CD14-positive monocyte (primary cell): ENCODE measurements at regions not wholly inside any gene's neighbourhood (a gene's known extent, or its start where the extent isn't known, plus 50 kb on each side); places are given as distances from the start of the nearest gene placed in this dataset.

Experiments
- DNase-seq, 3 donors: peaks; one replicate each; pipeline ENCODE4 v3.0.0-alpha.2; 2011 to 2022
- H2AFZ ChIP-seq: 2 replicates; pipeline ENCODE4 v1.6.0; 2012; ENCODE audit warnings: mild to moderate bottlenecking, low read depth, low read length, inconsistent platforms; ENCODE audit not compliant: insufficient read depth, poor library complexity, severe bottlenecking
- H3K27ac ChIP-seq, 2 donors: 1 replicate in 1 of 2; 2 replicates in 1 of 2; pipeline ENCODE4 v1.5.1; 2012 to 2013; ENCODE audit warnings: low read length in 2 of 2, control low read depth in 1 of 2, inconsistent platforms in 1 of 2, low read depth in 1 of 2, mild to moderate bottlenecking in 1 of 2
- H3K27me3 ChIP-seq, 2 donors: one replicate each; pipeline versions ENCODE4 v1.6.0 to v1.6.1; 2011 to 2013; ENCODE audit warnings: low read length in 2 of 2; ENCODE audit not compliant: control insufficient read depth in 2 of 2, insufficient read depth in 2 of 2
- H3K36me3 ChIP-seq, 2 donors: replicated peaks in 1 of 2; 1 replicate in 1 of 2; 2 replicates in 1 of 2; pipeline versions ENCODE4 v1.5.1 to v1.6.1; 2012 to 2013; ENCODE audit warnings: low read length in 2 of 2, control low read depth in 1 of 2, inconsistent platforms in 1 of 2, mild to moderate bottlenecking in 1 of 2; ENCODE audit not compliant: insufficient read depth in 2 of 2, control insufficient read depth in 1 of 2
- H3K4me1 ChIP-seq, 2 donors: 1 replicate in 1 of 2; 2 replicates in 1 of 2; pipeline versions ENCODE4 v1.5.1 to v1.6.1; 2012 to 2013; ENCODE audit warnings: low read length in 2 of 2, control low read depth in 1 of 2, inconsistent platforms in 1 of 2, mild to moderate bottlenecking in 1 of 2, moderate library complexity in 1 of 2; ENCODE audit not compliant: insufficient read depth in 2 of 2, control insufficient read depth in 1 of 2
- H3K4me2 ChIP-seq: replicated peaks from 2 replicates; pipeline ENCODE3; 2012; ENCODE audit warnings: low read length, moderate library complexity, mild to moderate bottlenecking; ENCODE audit not compliant: poor library complexity, severe bottlenecking; ENCODE audit errors: extremely low read depth
- H3K4me3 ChIP-seq, 3 experiments: fragments of 200-600 bp in 1 of 3; sonication (generic) in 1 of 3; replicated peaks in 1 of 3; 1 replicate in 2 of 3; 2 replicates in 1 of 3; pipeline ENCODE4 v1.5.1; 2011 to 2013; ENCODE audit warnings: low read length in 3 of 3, mild to moderate bottlenecking in 3 of 3, control low read depth in 2 of 3, low read depth in 2 of 3, inconsistent platforms in 1 of 3, moderate library complexity in 1 of 3
- H3K79me2 ChIP-seq: 2 replicates; pipeline ENCODE4 v1.6.0; 2012; ENCODE audit warnings: mild to moderate bottlenecking, control low read depth, inconsistent platforms, low read length, moderate library complexity; ENCODE audit not compliant: insufficient read depth
- H3K9ac ChIP-seq: 2 replicates; pipeline ENCODE4 v1.6.0; 2017; ENCODE audit warnings: low read length, mild to moderate bottlenecking; ENCODE audit not compliant: insufficient read depth, poor library complexity, severe bottlenecking
- H3K9me3 ChIP-seq, 2 donors: replicated peaks in 1 of 2; 1 replicate in 1 of 2; 2 replicates in 1 of 2; pipeline versions ENCODE4 v1.5.1 to v1.6.1; 2012 to 2013; ENCODE audit warnings: low read length in 2 of 2, control low read depth in 1 of 2; ENCODE audit not compliant: control insufficient read depth in 1 of 2, insufficient read depth in 1 of 2
- H4K20me1 ChIP-seq: 2 replicates; pipeline ENCODE4 v1.6.0; 2012; ENCODE audit warnings: mild to moderate bottlenecking, low read length, control low read depth, moderate library complexity; ENCODE audit not compliant: insufficient read depth
- H3K27ac Mint-ChIP-seq, 7 donors: one replicate each; pipeline ENCODE4 v1.8.0; 2020; ENCODE audit warnings: mild to moderate bottlenecking in 7 of 7, mixed read lengths in 7 of 7, moderate library complexity in 6 of 7, inconsistent platforms in 2 of 7
- H3K27me3 Mint-ChIP-seq, 3 donors: one replicate each; pipeline ENCODE4 v1.8.0; 2021 to 2022; ENCODE audit warnings: low read depth in 3 of 3, mild to moderate bottlenecking in 3 of 3, mixed read lengths in 3 of 3, moderate library complexity in 3 of 3, inconsistent platforms in 1 of 3
- H3K36me3 Mint-ChIP-seq, 2 donors: one replicate each; pipeline ENCODE4 v1.8.0; 2020; ENCODE audit warnings: mixed read lengths in 2 of 2, inconsistent platforms in 1 of 2, mild to moderate bottlenecking in 1 of 2
- H3K4me1 Mint-ChIP-seq: one replicate; pipeline ENCODE4 v1.8.0; 2020; ENCODE audit warnings: mild to moderate bottlenecking, mixed read lengths
- H3K4me3 Mint-ChIP-seq, 2 donors: one replicate each; pipeline ENCODE4 v1.8.0; 2020; ENCODE audit warnings: mild to moderate bottlenecking in 2 of 2, mixed read lengths in 2 of 2, moderate library complexity in 1 of 2
- H3K9me3 Mint-ChIP-seq, 7 donors: one replicate each; pipeline ENCODE4 v1.8.0; 2020 to 2022; ENCODE audit warnings: mixed read lengths in 7 of 7, mild to moderate bottlenecking in 6 of 7, moderate library complexity in 6 of 7, inconsistent platforms in 2 of 7
- CTCF ChIP-seq: fragments of 200-600 bp; IDR thresholded peaks from one replicate; pipeline ENCODE4 v1.8.0; 2022; ENCODE audit warnings: antibody characterized with exemption, mild to moderate bottlenecking
- WGBS: methylation state at CpG from one replicate; pipeline ENCODE4 v1.1.5; 2013; ENCODE audit warnings: missing lambda C conversion rate; ENCODE audit not compliant: insufficient coverage; 5-methylcytosine and 5-hydroxymethylcytosine counted together
- intact Hi-C, 2 donors: fragments of 100-400 bp; cut with micrococcal nuclease; formaldehyde crosslinking; loops; one replicate each; pipeline versions ENCODE4 v1.15.0 to v1.15.1; 2023

GRCh38 chr13:18947376-18947977 is 234.1 kb downstream of the TUBA3C start:
- Mint-ChIP-seq H3K9me3 (peaks cover 8 to 43% (median 17%) of the 10 kb centered on the region in 7 donors), H3K27me3 (no peaks in the 10 kb centered on the region), H3K27ac (no peak overlapping the region), H3K4me3 (no peak overlapping the region), H3K36me3 (no peaks in the 10 kb centered on the region), H3K4me1 (no peaks in the 10 kb centered on the region)
- H3K9me3 ChIP-seq: peaks cover 25 to 51% of the 10 kb centered on the region in 2 donors
- H3K4me2 ChIP-seq: no peak overlapping the region
- 91% methylated on average over 3 of the region's 3 CpGs for WGBS
- H3K4me3 ChIP-seq: no peak overlapping the region
- intact Hi-C loops: no loop called here
- H3K9ac ChIP-seq: no peak overlapping the region
- no peaks in the 10 kb centered on the region for H3K79me2 ChIP-seq
- no peaks in the 10 kb centered on the region for H3K27me3 ChIP-seq
- DNase-seq: no peak
- no peak overlapping the region for H2AFZ ChIP-seq
- H3K36me3 ChIP-seq: no peaks in the 10 kb centered on the region
- H3K4me1 ChIP-seq: no peaks in the 10 kb centered on the region
- H4K20me1 ChIP-seq: no peaks in the 10 kb centered on the region
- TF ChIP-seq CTCF: no peak
- no peak overlapping the region for H3K27ac ChIP-seq

GRCh38 chr13:18946738-18947137 is 234.9 kb downstream of the TUBA3C start:
- H3K27me3 ChIP-seq: no peaks in the 10 kb centered on the region
- no peak for TF ChIP-seq CTCF
- no peak for DNase-seq
- H3K9me3 Mint-ChIP-seq: peaks cover 8 to 36% (median 17%) of the 10 kb centered on the region in 7 donors
- no peaks in the 10 kb centered on the region for H3K36me3 ChIP-seq
- no peak overlapping the region for H2AFZ ChIP-seq
- no peaks in the 10 kb centered on the region for H3K4me1 ChIP-seq
- no peaks in the 10 kb centered on the region for H3K36me3 Mint-ChIP-seq
- no peaks in the 10 kb centered on the region for H3K79me2 ChIP-seq
- no peak overlapping the region for H3K4me2 ChIP-seq
- WGBS: 67% methylated on average over 7 of the region's 7 CpGs
- H3K4me1 Mint-ChIP-seq: no peaks in the 10 kb centered on the region
- intact Hi-C loops: no loop called here
- H3K4me3 ChIP-seq: no peak overlapping the region
- no peaks in the 10 kb centered on the region for H4K20me1 ChIP-seq
- H3K27me3 Mint-ChIP-seq: no peaks in the 10 kb centered on the region
- no peak overlapping the region for H3K9ac ChIP-seq
- no peak overlapping the region for H3K4me3 Mint-ChIP-seq
- H3K9me3 ChIP-seq: peaks cover 21 to 43% of the 10 kb centered on the region in 2 donors
- H3K27ac Mint-ChIP-seq: no peak overlapping the region
- H3K27ac ChIP-seq: no peak overlapping the region
